ENCODE measurements at regions not wholly inside any gene's neighbourhood (a gene's known extent, or its start where the extent isn't known, plus 50 kb on each side); places are given as distances from the start of the nearest gene placed in this dataset.

DNA sequence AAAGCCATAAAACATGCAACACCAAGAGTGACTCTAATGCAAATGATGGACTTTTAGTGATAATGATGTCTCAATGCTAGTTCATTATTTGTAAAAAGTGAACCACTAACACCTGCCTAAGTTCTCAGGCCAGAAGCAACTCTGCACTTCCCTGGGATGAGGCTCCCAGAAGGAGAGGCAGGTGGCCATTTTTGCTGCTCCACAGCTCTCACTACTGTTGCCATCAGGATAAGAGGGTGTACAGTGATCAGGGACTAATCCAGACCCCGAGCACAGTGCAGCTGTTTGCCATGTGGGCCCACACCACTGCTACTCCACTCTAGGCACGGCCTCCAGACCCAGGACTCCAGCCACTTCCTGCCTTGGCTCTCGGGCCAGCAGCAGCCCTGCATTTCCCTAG lies 828.3 kb upstream of the MIR17HG start:
- peaks cover 6% of the 10 kb centered on the region for H3K4me1 Mint-ChIP-seq
- TF ChIP-seq, protein P1, sequence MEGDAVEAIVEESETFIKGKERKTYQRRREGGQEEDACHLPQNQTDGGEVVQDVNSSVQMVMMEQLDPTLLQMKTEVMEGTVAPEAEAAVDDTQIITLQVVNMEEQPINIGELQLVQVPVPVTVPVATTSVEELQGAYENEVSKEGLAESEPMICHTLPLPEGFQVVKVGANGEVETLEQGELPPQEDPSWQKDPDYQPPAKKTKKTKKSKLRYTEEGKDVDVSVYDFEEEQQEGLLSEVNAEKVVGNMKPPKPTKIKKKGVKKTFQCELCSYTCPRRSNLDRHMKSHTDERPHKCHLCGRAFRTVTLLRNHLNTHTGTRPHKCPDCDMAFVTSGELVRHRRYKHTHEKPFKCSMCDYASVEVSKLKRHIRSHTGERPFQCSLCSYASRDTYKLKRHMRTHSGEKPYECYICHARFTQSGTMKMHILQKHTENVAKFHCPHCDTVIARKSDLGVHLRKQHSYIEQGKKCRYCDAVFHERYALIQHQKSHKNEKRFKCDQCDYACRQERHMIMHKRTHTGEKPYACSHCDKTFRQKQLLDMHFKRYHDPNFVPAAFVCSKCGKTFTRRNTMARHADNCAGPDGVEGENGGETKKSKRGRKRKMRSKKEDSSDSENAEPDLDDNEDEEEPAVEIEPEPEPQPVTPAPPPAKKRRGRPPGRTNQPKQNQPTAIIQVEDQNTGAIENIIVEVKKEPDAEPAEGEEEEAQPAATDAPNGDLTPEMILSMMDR (conservative IDR thresholded peaks at IDR 0.05): no peak
- no peaks in the 10 kb centered on the region for H3K27me3 Mint-ChIP-seq (ENCODE audit: low read depth)
- H3K4me3 Mint-ChIP-seq: no peak overlapping the region
- no peak for DNase-seq (ENCODE audit: low read depth, low spot score)
- H3K9me3 Mint-ChIP-seq: peaks cover 30% of the 10 kb centered on the region
- no peak overlapping the region for H3K27ac Mint-ChIP-seq (ENCODE audit: unreplicated experiment)
- H3K36me3 Mint-ChIP-seq (ENCODE audit: low read depth): peaks cover 19% of the 10 kb centered on the region

DNA sequence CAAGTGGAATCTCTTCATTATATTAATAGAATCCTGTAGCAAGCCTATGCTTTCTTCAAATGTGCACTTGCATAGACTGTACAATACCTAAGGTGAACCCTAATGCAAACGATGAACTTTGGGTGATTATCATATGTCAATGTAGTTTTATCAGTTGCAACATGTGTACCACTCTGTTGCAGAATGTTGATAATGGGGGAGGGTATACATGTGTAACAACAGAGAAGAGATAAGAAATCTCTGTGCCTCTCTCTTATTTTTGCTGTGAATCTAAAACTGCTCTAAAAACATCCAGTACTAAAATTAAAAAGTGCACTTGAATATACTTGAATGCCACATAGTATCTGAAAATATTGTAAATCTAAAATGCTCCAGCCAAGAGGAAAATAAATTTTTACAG lies 820.8 kb upstream of the MIR17HG start:
- H3K36me3 Mint-ChIP-seq (ENCODE audit: low read depth): peaks cover 9% of the 10 kb centered on the region
- peaks cover 19% of the 10 kb centered on the region for H3K9me3 Mint-ChIP-seq
- no peak overlapping the region for H3K4me3 Mint-ChIP-seq
- H3K4me1 Mint-ChIP-seq: no peaks in the 10 kb centered on the region
- no peak overlapping the region for H3K27ac Mint-ChIP-seq (ENCODE audit: unreplicated experiment)
- H3K27me3 Mint-ChIP-seq (ENCODE audit: low read depth): no peaks in the 10 kb centered on the region
- DNase-seq (ENCODE audit: low read depth, low spot score): no peak
- TF ChIP-seq, protein P1 (conservative IDR thresholded peaks at IDR 0.05): no peak

DNA sequence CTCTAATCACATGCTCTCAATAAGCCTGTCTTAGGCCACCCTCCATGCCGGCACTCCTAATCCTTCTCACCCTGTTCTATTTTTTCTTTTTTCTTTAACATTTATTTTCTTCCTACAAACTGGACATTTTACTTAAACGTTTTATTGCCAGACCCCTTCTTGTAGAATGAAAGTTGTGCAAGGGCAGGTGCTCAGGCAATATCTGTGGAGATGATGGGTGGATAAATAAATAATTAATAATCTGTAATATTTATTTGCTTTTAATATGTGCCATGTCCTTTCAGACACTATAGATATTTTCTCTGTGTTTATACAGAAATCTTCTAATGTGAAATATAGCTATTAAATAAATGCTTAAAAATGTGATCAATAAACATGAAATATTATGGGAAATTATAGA lies 815.7 kb upstream of the MIR17HG start:
- no peak overlapping the region for H3K27ac Mint-ChIP-seq (ENCODE audit: unreplicated experiment)
- no peaks in the 10 kb centered on the region for H3K36me3 Mint-ChIP-seq (ENCODE audit: low read depth)
- no peaks in the 10 kb centered on the region for H3K9me3 Mint-ChIP-seq
- no peak for DNase-seq (ENCODE audit: low read depth, low spot score)
- TF ChIP-seq, protein P1 (conservative IDR thresholded peaks at IDR 0.05): no peak
- no peaks in the 10 kb centered on the region for H3K27me3 Mint-ChIP-seq (ENCODE audit: low read depth)
- no peak overlapping the region for H3K4me3 Mint-ChIP-seq
- H3K4me1 Mint-ChIP-seq: no peaks in the 10 kb centered on the region

DNA sequence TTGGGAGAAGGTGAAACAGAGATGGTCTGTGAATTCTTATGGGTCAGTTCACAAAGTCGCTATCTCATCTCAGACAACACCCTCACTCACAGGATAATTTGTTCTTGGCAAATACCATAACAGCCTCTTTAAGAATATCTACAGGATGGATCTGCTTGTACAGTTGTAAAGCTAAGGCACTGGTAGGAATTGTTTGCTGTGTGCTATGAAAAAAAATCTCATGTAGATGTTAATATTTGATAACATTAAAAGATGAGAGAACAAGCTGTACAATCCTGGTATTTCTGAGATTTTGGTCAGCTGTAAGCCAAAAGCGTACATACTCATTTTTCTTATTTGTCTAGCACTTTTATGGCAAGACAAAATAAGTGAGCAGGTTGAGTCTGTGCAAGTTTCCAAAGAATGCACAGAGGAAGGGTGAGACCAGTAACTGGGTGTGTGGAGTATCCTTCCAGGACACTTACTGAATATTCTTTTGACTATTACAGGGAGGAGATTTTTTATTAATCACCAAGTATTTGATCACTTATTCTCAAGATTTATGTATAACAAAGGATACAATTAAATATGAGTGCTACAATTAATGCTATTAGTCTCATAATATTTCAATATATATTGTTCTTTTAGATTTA lies 814.5 kb upstream of the MIR17HG start:
- H3K4me3 Mint-ChIP-seq: no peak overlapping the region
- no peaks in the 10 kb centered on the region for H3K4me1 Mint-ChIP-seq
- H3K27ac Mint-ChIP-seq (ENCODE audit: unreplicated experiment): no peak overlapping the region
- H3K9me3 Mint-ChIP-seq: no peaks in the 10 kb centered on the region
- no peak for DNase-seq (ENCODE audit: low read depth, low spot score)
- no peaks in the 10 kb centered on the region for H3K36me3 Mint-ChIP-seq (ENCODE audit: low read depth)
- TF ChIP-seq, protein P1 (conservative IDR thresholded peaks at IDR 0.05): no peak
- no peaks in the 10 kb centered on the region for H3K27me3 Mint-ChIP-seq (ENCODE audit: low read depth)

DNA sequence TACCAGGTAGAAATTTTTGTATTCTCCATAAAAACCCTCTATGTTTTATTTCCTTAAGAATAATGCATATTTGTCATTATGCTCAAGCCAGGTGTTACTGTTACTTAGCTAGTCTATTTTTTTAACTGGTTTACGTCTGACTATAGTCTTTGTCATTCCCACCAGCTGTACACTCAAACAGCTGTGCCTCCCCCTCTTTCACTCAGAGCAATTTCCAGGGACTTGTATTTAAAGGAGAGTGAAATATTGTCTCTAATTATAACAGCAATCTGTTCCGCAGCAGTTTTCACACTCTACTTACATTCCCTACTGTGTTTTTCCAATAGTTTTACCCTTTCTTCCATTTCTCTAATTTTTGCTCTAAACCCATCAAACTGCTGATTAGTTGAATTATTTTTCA lies 813.6 kb upstream of the MIR17HG start:
- DNase-seq (ENCODE audit: low read depth, low spot score): no peak
- Mint-ChIP-seq H3K4me1 (no peaks in the 10 kb centered on the region), H3K4me3 (no peak overlapping the region), H3K27me3 (ENCODE audit: low read depth) (no peaks in the 10 kb centered on the region), H3K27ac (ENCODE audit: unreplicated experiment) (no peak overlapping the region), H3K36me3 (ENCODE audit: low read depth) (peaks cover 4% of the 10 kb centered on the region), H3K9me3 (peaks cover 3% of the 10 kb centered on the region)
- TF ChIP-seq, protein P1 (conservative IDR thresholded peaks at IDR 0.05): no peak
